Adipocyte (in vitro differentiated cells): ENCODE measurements at regions not wholly inside any gene's neighbourhood (a gene's known extent, or its start where the extent isn't known, plus 50 kb on each side); places are given as distances from the start of the nearest gene placed in this dataset.

Experiments
- DNase-seq: peaks from one replicate; pipeline ENCODE4 v3.0.0-alpha.2; 2015; ENCODE audit warnings: low read depth
- H3K27me3 ChIP-seq: replicated peaks from 2 replicates; pipeline ENCODE4 v1.7.0; 2013; ENCODE audit warnings: mild to moderate bottlenecking, low read length, moderate library complexity; ENCODE audit not compliant: control insufficient read depth, insufficient read depth
- H3K36me3 ChIP-seq: 2 replicates; pipeline ENCODE4 v1.7.0; 2013; ENCODE audit warnings: low read length, mild to moderate bottlenecking, moderate library complexity; ENCODE audit not compliant: control insufficient read depth, insufficient read depth, severe bottlenecking
- H3K4me1 ChIP-seq: 2 replicates; pipeline ENCODE4 v1.7.0; 2013; ENCODE audit warnings: mild to moderate bottlenecking, low read length, moderate library complexity; ENCODE audit not compliant: control insufficient read depth, insufficient read depth
- H3K4me3 ChIP-seq: 2 replicates; pipeline ENCODE4 v1.7.0; 2013; ENCODE audit warnings: mild to moderate bottlenecking, low read length, moderate library complexity
- H3K9ac ChIP-seq: 2 replicates; pipeline ENCODE4 v1.7.0; 2013; ENCODE audit warnings: mild to moderate bottlenecking, low read length, moderate library complexity
- H3K9me3 ChIP-seq: 2 replicates; pipeline ENCODE4 v1.7.0; 2013; ENCODE audit warnings: mild to moderate bottlenecking, low read length, moderate library complexity; ENCODE audit not compliant: control insufficient read depth

- Histone ChIP-seq H3K9me3 (no peaks in the 10 kb centered on the region), H3K9ac (no peak overlapping the region), H3K36me3 (no peaks in the 10 kb centered on the region), H3K27me3 (peaks cover 29% of the 10 kb centered on the region), H3K4me1 (peaks cover 2% of the 10 kb centered on the region), H3K4me3 (no peak overlapping the region)
- DNase-seq, result no peak
These were observed 1333.9 kb downstream of the BRD1 start for GRCh38 chr22:48493733-48494132.

DNA sequence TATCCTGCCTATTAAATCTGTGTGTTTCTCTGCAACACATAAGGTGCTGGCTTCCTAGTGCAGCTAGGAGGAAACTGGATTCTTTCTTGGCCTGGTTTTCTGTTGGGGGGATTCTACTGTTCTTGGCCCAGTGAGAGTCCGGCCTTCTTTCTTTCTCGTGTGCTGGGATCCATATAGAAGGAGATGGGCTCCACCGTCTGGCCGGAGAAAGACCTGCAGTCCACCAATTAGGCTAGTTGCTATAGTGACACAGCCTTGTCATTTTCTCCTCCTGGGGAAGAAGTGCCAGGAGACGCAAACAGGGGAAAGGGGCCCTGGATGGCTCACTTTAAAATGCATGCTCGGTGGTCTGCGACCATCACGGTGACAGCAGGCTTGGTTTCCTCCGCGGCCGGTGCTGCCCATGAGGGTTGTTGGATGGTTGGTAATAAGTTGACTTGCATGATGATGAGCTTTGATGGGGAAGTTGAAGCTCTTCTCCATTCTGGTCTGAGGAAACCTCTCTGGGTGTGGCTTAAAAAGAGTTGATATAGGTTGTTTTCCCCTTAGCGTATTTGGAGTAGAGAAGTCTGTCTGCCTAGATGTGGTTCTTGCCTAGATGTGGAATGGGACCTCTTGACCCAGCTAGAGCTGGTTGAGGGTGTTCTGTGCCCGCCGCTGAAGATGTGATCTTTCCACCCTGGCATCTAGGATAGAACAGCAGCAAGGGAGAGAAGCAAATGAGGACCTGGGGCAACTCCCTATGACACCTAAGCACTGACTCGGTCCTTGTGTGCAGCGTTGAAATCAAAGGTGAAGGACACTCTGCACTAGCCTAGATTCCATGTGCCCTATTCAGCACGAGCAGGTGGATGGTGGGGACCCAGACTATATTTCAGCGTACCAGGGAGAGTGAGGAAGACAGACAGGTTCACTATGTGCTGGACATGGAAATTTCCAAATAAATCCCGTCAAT is 1335.0 kb downstream of the BRD1 start:
- no peak overlapping the region for H3K9ac ChIP-seq
- DNase-seq, result peak; percentile 84
- no peaks in the 10 kb centered on the region for H3K36me3 ChIP-seq
- H3K4me1 ChIP-seq, result no peaks in the 10 kb centered on the region
- no peak overlapping the region for H3K4me3 ChIP-seq
- H3K9me3 ChIP-seq, result no peaks in the 10 kb centered on the region
- H3K27me3 ChIP-seq, result peaks cover 40% of the 10 kb centered on the region

GRCh38 chr22:48491451-48491941 is 1336.2 kb downstream of the BRD1 start:
- Histone ChIP-seq H3K36me3 (no peaks in the 10 kb centered on the region), H3K4me1 (no peaks in the 10 kb centered on the region), H3K27me3 (peaks cover 49% of the 10 kb centered on the region), H3K9ac (no peak overlapping the region), H3K4me3 (no peak overlapping the region), H3K9me3 (no peaks in the 10 kb centered on the region)
- DNase-seq, result peak; percentile 3

DNA sequence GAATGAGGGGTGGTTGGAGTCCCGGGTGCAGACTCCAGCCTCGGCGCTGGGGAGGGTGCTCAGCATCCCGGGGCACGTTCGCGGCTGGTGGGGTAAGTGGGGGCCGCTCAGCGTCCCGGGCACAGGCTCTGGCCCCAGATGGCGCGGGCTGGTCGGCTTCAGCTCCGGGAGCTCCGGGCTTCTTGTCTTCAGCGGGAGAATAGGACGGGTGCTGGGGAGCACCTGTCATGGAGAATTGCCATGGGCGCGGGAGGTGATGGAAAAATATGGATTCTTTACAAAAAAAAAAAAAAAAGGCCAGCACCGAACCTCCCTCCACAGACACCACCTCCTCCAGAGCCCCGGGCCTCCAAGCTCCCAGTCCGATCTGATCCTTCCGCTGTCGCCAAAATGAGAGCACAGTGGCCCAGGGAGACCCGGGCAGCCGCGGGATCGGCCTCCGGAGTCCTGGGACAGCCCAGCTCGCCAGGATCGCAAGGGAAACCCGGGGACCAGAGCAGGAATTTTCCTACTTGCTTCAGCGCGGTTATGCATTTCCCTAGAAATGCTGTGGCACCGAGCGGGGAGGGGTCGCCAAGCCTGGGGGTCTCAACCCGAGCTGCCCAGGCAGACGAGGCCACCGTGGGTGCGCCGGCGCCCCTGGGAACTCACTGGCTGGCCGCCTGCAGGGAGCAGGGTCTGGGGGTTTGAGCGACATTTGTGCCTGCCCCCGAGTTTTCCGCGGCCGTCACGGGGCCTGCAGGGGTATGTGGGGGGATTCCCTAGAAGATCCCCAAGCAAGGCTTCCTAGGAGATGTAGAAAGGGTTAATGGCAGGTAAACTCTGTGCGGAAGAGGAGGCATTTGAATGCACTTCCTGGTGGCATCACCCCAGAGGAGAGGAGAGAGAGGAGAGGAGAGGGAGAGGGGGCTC is 1336.9 kb downstream of the BRD1 start:
- no peak overlapping the region for H3K9ac ChIP-seq
- no peaks in the 10 kb centered on the region for H3K9me3 ChIP-seq
- H3K4me1 ChIP-seq, result no peaks in the 10 kb centered on the region
- peak overlapping the region; percentile 71 for H3K4me3 ChIP-seq
- peaks cover 53% of the 10 kb centered on the region for H3K27me3 ChIP-seq
- DNase-seq, result no peak
- no peaks in the 10 kb centered on the region for H3K36me3 ChIP-seq

- no peaks in the 10 kb centered on the region for H3K36me3 ChIP-seq
- peak; percentile 30 for DNase-seq
- peaks cover 56% of the 10 kb centered on the region for H3K27me3 ChIP-seq
- no peaks in the 10 kb centered on the region for H3K9me3 ChIP-seq
- H3K9ac ChIP-seq, result peak overlapping the region; percentile 51
- H3K4me1 ChIP-seq, result no peaks in the 10 kb centered on the region
- peak overlapping the region; percentile 71 for H3K4me3 ChIP-seq
These were observed 1337.8 kb downstream of the BRD1 start for GRCh38 chr22:48489551-48490499.

- Histone ChIP-seq H3K36me3 (no peaks in the 10 kb centered on the region), H3K4me1 (no peaks in the 10 kb centered on the region), H3K9ac (no peak overlapping the region), H3K27me3 (peaks cover 56% of the 10 kb centered on the region), H3K9me3 (no peaks in the 10 kb centered on the region), H3K4me3 (no peak overlapping the region)
- DNase-seq, result peak; percentile 1
These were observed 1338.8 kb downstream of the BRD1 start for GRCh38 chr22:48488611-48489511.

DNA sequence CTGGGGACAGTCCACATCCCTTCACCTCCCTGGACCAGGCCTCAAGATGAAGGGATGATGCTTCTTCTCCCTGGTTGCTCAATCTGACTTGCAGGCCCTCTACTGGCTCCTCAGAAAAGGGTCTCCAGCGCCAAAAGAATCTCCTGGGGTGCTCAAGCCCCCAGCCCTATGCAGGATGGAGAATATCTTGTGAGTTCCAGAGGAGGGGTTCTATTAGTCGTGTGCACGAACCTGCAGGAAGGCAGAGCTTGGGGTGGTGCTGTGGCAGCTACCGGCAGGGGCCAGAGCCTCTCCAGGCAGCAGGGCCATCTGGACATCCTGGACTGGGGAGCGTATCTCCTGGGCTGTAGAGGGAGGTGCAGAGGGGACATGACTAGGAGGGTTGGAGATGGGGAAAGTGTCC is 1339.5 kb downstream of the BRD1 start:
- H3K4me3 ChIP-seq, result no peak overlapping the region
- H3K27me3 ChIP-seq, result peaks cover 53% of the 10 kb centered on the region
- H3K36me3 ChIP-seq, result no peaks in the 10 kb centered on the region
- no peaks in the 10 kb centered on the region for H3K9me3 ChIP-seq
- H3K9ac ChIP-seq, result no peak overlapping the region
- DNase-seq, result no peak
- no peaks in the 10 kb centered on the region for H3K4me1 ChIP-seq

- H3K9me3 ChIP-seq, result no peaks in the 10 kb centered on the region
- H3K27me3 ChIP-seq, result peaks cover 45% of the 10 kb centered on the region
- no peak overlapping the region for H3K4me3 ChIP-seq
- H3K4me1 ChIP-seq, result no peaks in the 10 kb centered on the region
- H3K9ac ChIP-seq, result no peak overlapping the region
- DNase-seq, result no peak
- H3K36me3 ChIP-seq, result no peaks in the 10 kb centered on the region
These were observed 1341.1 kb downstream of the BRD1 start for GRCh38 chr22:48486558-48486957.

- H3K4me3 ChIP-seq, result no peak overlapping the region
- no peak overlapping the region for H3K9ac ChIP-seq
- peaks cover 41% of the 10 kb centered on the region for H3K27me3 ChIP-seq
- H3K36me3 ChIP-seq, result no peaks in the 10 kb centered on the region
- DNase-seq, result no peak
- H3K4me1 ChIP-seq, result no peaks in the 10 kb centered on the region
- H3K9me3 ChIP-seq, result no peaks in the 10 kb centered on the region
These were observed 1341.5 kb downstream of the BRD1 start for GRCh38 chr22:48486134-48486532.
